ENCODE measurements at regions not wholly inside any gene's neighbourhood (a gene's known extent, or its start where the extent isn't known, plus 50 kb on each side); places are given as distances from the start of the nearest gene placed in this dataset.

DNA sequence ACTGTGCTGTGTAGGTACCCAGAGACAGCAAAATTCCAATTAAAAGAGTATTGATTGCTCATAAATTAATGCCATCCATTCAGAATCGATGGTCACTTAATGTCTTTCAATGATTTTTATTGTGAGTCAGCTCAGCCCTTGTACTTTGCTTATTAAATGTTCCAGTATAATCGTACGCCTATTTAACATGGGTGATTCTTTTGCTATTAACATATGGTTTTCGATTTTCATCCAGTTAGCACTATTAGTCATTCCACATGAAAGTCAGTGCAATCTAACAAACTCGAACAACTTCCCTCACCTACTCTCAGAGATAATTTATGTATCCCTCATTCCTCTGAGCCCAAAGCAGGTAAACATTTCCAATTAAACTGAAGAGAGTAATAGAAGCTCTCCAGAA, 109.6 kb upstream of the APP start:
- DNase-seq (ENCODE audit: extremely low read depth in 1 of 4, low spot score in 3 of 4) (no peak), ATAC-seq (no peak), FAIRE-seq (no peak)
- POLR2A ChIA-PET = no interaction called here
- no peak overlapping the region for H2AFZ ChIP-seq (ENCODE audit: low read depth, low read length)
- WGBS (ENCODE audit: insufficient coverage, low coverage, missing lambda C conversion rate) = 0% methylated on average over 5 of the region's 5 CpGs
- H3K36me3 ChIP-seq (ENCODE audit: control insufficient read depth, insufficient read depth, low read length) = no peaks in the 10 kb centered on the region
- H3K79me2 ChIP-seq (ENCODE audit: control insufficient read depth, insufficient read depth, low read length) = no peaks in the 10 kb centered on the region
- in situ Hi-C loops (cut with MboI) = no loop called here
- CTCF ChIA-PET (ENCODE audit: low intra/inter-chr PET ratio) = no interaction called here
- intact Hi-C loops (cut with micrococcal nuclease) = no loop called here
- H3K9ac ChIP-seq (ENCODE audit: insufficient read depth in 1 of 2, low read depth in 2 of 2, low read length in 2 of 2) = no peak overlapping the region
- no peak overlapping the region for H3K27ac ChIP-seq (ENCODE audit: extremely low read depth, low read depth, low read length)
- no peak overlapping the region for H3K4me2 ChIP-seq (ENCODE audit: insufficient read depth, low read length)
- BruUV-seq (replicated peaks) = no TSS peak
- no peaks in the 10 kb centered on the region for H3K9me1 ChIP-seq (ENCODE audit: control insufficient read depth, insufficient read depth, low read length)
- H3K4me1 ChIP-seq (replicated peaks in 1 of 2; ENCODE audit: control insufficient read depth in 2 of 2, insufficient read depth in 2 of 2, low read length in 2 of 2) = no peaks in the 10 kb centered on the region
- H3K9me3 ChIP-seq (replicated peaks; ENCODE audit: control insufficient read depth, insufficient read depth, low read depth, low read length) = no peaks in the 10 kb centered on the region; the same call in none of the 2 replicates
- no peaks in the 10 kb centered on the region for H4K20me1 ChIP-seq (replicated peaks; ENCODE audit: control insufficient read depth, insufficient read depth, low read length)
- H3K27me3 ChIP-seq (ENCODE audit: control insufficient read depth in 2 of 2, insufficient read depth in 2 of 2, low read length in 2 of 2) = no peaks in the 10 kb centered on the region
- TF ChIP-seq MAFK (IDR thresholded peaks at IDR 0.05; ENCODE audit: low read length) (no peak), SRF (CRISPR knock-in tag; IDR thresholded peaks at IDR 0.05) (no peak), ZNF561 (CRISPR knock-in tag; conservative IDR thresholded peaks at IDR 0.05) (no peak), STAT6 (CRISPR knock-in tag; IDR thresholded peaks at IDR 0.05) (no peak), ZFP91 (CRISPR knock-in tag; IDR thresholded peaks at IDR 0.05) (no peak), CREB3L1 (IDR thresholded peaks at IDR 0.05; ENCODE audit: borderline replicate concordance, low read depth) (no peak), ZBTB8A (IDR thresholded peaks at IDR 0.05; ENCODE audit: partially characterized antibody) (no peak)
- H3K4me3 ChIP-seq = no peak overlapping the region
